ENCODE measurements at regions not wholly inside any gene's neighbourhood (a gene's known extent, or its start where the extent isn't known, plus 50 kb on each side); places are given as distances from the start of the nearest gene placed in this dataset.
"Not testable (repeated sequence)": the region's sequence is repeated elsewhere in the genome, so short reads cannot be mapped to it uniquely, and the experiment has no call there.

- no peak for DNase-seq
These were observed 222.5 kb upstream of the TCERG1L start for GRCh38 chr10:131533846-131534526.

GRCh38 chr10:131534836-131535235 lies 223.3 kb upstream of the TCERG1L start:
- DNase-seq = no peak

- DNase-seq = no peak
These were observed 225.2 kb upstream of the TCERG1L start for GRCh38 chr10:131536676-131537075.

- DNase-seq = no peak
These were observed 225.8 kb upstream of the TCERG1L start for GRCh38 chr10:131537281-131537680.

- no peak for DNase-seq
These were observed 233.0 kb upstream of the TCERG1L start for GRCh38 chr10:131544495-131544894.

GRCh38 chr10:131546086-131546810 lies 234.7 kb upstream of the TCERG1L start:
- DNase-seq = no peak

GRCh38 chr10:131547129-131547799 lies 235.7 kb upstream of the TCERG1L start:
- no peak for DNase-seq

- no peak for DNase-seq
These were observed 236.7 kb upstream of the TCERG1L start for GRCh38 chr10:131548176-131548575.

- DNase-seq = no peak
These were observed 237.6 kb upstream of the TCERG1L start for GRCh38 chr10:131549116-131549515.

GRCh38 chr10:131553121-131553520 lies 241.6 kb upstream of the TCERG1L start:
- no peak for DNase-seq

- DNase-seq = no peak
These were observed 242.1 kb upstream of the TCERG1L start for GRCh38 chr10:131553581-131553980.

GRCh38 chr10:131554821-131555220 lies 243.3 kb upstream of the TCERG1L start:
- no peak for DNase-seq

- DNase-seq = no peak
These were observed 243.9 kb upstream of the TCERG1L start for GRCh38 chr10:131555406-131555805.

- DNase-seq = no peak
These were observed 244.8 kb upstream of the TCERG1L start for GRCh38 chr10:131556061-131556896.

GRCh38 chr10:131556897-131557495 lies 245.5 kb upstream of the TCERG1L start:
- no peak for DNase-seq

GRCh38 chr10:131557956-131558355 lies 246.4 kb upstream of the TCERG1L start:
- DNase-seq = not testable (repeated sequence)

GRCh38 chr10:131559450-131559911 lies 248.0 kb upstream of the TCERG1L start:
- DNase-seq = no peak

- no peak for DNase-seq
These were observed 248.6 kb upstream of the TCERG1L start for GRCh38 chr10:131560166-131560565.

- no peak for DNase-seq
These were observed 249.3 kb upstream of the TCERG1L start for GRCh38 chr10:131560706-131561355.

GRCh38 chr10:131561897-131562296 lies 250.4 kb upstream of the TCERG1L start:
- no peak for DNase-seq

- no peak for DNase-seq
These were observed 251.9 kb upstream of the TCERG1L start for GRCh38 chr10:131563411-131563810.

Data from effector CD4-positive, alpha-beta T cell (primary cell).